GM10248 (cell line): ENCODE measurements at regions not wholly inside any gene's neighbourhood (a gene's known extent, or its start where the extent isn't known, plus 50 kb on each side); places are given as distances from the start of the nearest gene placed in this dataset.
"Not testable (repeated sequence)": the region's sequence is repeated elsewhere in the genome, so short reads cannot be mapped to it uniquely, and the experiment has no call there.

Experiments
- CTCF ChIA-PET: fragments of 300-600 bp; sonication (Branson Sonifier 250); formaldehyde crosslinking; extraction: SDS; loops from one replicate; lab custom pipeline; 2021; ENCODE audit warnings: antibody characterized with exemption; lab: Yijun Ruan, JAX
- POLR2A ChIA-PET: fragments of 350-650 bp; sonication (Branson Sonifier 250); formaldehyde crosslinking; extraction: SDS; loops from one replicate; lab custom pipeline; 2020; ENCODE audit warnings: antibody characterized with exemption; lab: Yijun Ruan, JAX
- DNase-seq: peaks from one replicate; pipeline ENCODE4 v3.0.0; 2012; ENCODE audit errors: extremely low spot score
- TF ChIP-seq, protein P1 (sequence below): IDR thresholded peaks from 2 replicates; pipeline ENCODE4 v1.5.1; 2012; ENCODE audit warnings: mild to moderate bottlenecking, low read depth; ENCODE audit errors: extremely low read depth, missing control alignments, control extremely low read depth

DNA sequence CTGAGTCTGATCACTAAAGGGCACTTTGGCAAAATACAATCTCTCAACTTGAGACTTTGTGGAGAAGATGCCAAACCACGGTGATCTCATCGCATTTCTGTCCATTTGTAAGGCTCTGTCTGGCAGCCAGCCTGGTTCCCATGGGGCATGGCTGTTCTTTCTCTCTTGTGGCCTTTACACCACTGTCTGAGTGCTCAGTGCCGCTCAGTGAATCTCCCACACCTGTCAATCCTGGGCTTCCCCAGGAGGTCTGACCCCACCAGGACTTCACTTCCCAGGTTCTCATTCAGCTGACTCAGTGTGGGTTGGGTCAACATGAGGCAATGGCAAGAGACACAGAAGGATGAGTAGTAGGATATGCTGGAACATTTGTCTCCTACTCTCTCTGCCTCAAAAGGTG lies 96.8 kb upstream of the TRIB2 start:
- CTCF ChIA-PET: no interaction called here
- no peak for DNase-seq
- POLR2A ChIA-PET: no interaction called here
- TF ChIP-seq, protein P1, sequence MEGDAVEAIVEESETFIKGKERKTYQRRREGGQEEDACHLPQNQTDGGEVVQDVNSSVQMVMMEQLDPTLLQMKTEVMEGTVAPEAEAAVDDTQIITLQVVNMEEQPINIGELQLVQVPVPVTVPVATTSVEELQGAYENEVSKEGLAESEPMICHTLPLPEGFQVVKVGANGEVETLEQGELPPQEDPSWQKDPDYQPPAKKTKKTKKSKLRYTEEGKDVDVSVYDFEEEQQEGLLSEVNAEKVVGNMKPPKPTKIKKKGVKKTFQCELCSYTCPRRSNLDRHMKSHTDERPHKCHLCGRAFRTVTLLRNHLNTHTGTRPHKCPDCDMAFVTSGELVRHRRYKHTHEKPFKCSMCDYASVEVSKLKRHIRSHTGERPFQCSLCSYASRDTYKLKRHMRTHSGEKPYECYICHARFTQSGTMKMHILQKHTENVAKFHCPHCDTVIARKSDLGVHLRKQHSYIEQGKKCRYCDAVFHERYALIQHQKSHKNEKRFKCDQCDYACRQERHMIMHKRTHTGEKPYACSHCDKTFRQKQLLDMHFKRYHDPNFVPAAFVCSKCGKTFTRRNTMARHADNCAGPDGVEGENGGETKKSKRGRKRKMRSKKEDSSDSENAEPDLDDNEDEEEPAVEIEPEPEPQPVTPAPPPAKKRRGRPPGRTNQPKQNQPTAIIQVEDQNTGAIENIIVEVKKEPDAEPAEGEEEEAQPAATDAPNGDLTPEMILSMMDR: no peak

DNA sequence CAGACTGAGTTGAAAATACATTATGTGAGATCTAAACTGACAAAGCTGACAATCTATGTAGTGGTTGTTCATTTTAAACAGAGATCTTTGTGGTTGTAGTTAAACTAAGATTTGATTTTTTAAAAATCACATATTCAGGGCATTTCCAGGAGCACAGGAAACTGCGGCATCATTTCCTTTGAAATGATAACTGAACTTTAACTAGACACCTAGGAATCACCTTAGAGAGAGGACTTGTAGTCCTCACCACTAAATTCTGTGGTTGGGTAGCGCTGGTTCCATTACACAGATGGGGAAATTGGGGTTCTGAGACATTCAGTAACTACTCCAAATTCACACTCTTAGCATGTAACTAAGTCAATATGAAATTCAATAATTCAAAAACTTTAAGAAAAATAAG lies 96.0 kb upstream of the TRIB2 start:
- DNase-seq: no peak
- CTCF ChIA-PET: no interaction called here
- POLR2A ChIA-PET: no interaction called here
- TF ChIP-seq, protein P1: no peak

DNA sequence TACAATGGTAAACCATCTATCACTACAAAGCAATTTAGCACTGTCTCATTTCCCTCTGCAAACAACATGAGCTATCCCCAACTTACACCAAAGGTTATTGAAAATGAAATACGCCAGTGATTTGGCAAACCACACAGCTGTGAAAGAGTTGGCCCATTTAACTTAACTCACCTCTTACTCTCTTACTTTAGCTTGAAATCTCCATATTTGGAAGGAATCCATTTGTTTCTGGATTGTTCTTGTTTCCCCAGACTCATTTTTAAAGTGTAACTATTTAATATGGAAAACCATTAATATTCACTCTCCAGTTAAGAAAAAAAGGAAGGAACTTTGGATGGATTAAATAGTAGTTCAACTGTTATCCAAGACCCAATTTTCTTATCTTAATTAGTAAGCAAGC lies 93.7 kb upstream of the TRIB2 start:
- POLR2A ChIA-PET: no interaction called here
- CTCF ChIA-PET: no interaction called here
- TF ChIP-seq, protein P1: no peak
- no peak for DNase-seq

DNA sequence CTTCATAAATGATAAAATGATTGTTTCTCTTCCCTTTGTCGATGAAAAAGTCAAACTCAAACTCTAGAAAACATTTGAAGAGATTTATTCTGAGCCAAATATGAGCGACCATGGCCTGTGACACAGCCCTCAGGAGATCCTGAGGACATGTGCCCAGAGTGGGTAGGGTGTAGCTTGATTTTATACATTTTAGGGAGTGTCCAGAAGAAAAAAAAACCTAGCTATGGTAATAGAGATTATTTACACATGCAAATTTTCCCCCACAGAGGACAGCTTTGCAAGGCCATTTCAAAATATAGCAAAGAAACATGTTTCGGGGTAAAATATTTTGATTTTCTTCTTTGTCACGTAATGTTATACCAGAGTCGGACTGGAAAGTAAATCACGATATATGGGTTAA lies 92.4 kb upstream of the TRIB2 start:
- POLR2A ChIA-PET: no interaction called here
- DNase-seq: no peak
- CTCF ChIA-PET: interaction anchor here (1.1 to 1.5 kb wide), 4 partner anchors 10 to 383 kb away, joined by 3 read pairs; no protein-coding TSS in a partner anchor

DNA sequence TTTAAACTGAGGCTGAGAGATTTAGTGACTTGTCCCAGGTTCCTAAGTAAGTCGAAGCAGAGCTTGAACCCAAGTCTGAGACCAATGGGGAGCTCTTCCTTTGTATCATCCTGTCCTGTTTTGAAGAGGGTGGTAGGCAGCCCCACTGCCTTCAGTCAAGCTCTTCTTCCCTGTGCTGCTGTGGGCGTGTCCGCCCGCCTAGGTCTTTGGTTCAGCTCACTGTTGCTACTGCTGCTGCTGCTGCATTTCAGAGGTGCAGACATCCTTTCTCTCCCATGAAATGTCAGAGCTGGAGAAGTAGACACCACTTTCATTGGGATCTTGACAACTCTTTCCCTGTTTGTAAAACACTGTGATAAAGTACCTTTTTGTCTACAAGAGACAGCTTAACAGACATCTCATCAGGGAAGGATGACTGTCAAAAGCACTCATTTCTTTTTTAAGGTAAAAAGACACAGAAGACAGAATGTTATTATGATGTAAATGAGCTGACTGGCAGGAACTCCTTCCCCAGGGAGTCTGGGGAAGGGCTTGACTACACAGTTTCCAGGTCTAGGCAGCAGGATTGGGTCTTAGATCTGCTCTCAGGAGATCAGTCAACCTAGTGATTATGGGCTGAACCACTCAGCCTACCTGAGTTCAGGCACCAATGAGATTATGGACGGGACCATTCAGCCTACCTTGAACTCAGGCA lies 91.7 kb upstream of the TRIB2 start:
- TF ChIP-seq, protein P1: no peak
- ChIA-PET POLR2A (no interaction called here), CTCF (interaction anchor here (0.9 to 1.5 kb wide), 4 partner anchors 16 to 383 kb away, joined by 3 read pairs; no protein-coding TSS in a partner anchor)
- DNase-seq: no peak

More for the DNA sequence above, 92.4 kb upstream of the TRIB2 start:
- TF ChIP-seq, protein P1: no peak

DNA sequence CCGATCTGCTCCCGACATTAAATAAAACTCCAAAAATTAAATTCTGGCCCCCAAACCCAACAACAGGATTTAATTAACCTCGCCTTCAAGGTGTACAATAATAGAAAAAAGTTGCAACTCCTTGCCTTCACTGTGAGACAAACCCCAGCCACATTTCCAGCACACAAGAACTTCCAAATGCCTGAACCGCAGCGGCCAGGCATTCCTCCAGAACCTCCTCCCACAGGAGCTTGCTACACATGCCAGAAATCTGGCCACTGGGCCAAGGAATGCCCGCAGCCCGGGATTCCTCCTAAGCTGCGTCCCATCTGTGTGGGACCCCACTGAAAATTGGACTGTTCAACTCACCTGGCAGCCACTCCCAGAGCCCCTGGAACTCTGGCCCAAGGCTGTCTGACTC lies 88.2 kb upstream of the TRIB2 start:
- POLR2A ChIA-PET, DNase-seq, CTCF ChIA-PET: not testable (repeated sequence)

DNA sequence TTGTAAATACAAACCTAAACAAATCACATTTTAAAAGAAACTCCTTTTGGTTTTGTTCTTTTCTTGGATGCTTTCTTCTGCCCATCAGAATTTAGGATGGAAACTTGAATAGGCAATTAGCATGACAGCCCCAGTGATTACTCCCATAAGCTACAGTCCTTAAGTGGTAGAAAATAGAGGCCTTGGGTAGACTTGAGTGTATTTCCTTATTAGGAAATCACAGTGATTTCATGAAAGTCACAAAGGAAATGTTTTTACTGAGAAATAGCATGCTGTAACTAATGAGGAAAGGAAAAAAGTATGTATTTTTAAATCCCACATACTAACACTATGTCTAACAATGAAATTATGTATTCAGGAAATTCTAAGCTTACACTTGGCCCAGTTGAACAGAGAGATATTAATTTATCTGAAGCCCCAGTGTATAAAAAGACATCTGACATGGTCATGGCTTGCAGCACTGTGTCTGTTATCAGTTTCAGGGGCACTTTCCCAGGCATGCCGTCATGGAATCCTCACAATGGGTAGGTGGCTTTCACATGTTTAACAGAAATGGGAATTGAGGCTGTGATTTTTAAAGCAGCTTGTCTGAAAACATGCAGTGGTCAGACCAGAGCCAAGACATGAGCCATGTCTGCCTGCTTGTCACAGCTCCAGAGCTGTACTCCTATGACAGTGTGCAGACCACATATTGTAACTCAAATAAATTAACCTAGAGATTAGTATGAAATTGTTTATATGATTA lies 79.7 kb upstream of the TRIB2 start:
- no peak for DNase-seq
- ChIA-PET POLR2A (no interaction called here), CTCF (no interaction called here)
- TF ChIP-seq, protein P1: no peak
